Coronary artery (tissue), 2 donors: ENCODE measurements at regions not wholly inside any gene's neighbourhood (a gene's known extent, or its start where the extent isn't known, plus 50 kb on each side); places are given as distances from the start of the nearest gene placed in this dataset.

ENCODE experiments used
- DNase-seq: peaks from one replicate; pipeline ENCODE4 v3.0.0-alpha.2; 2017; ENCODE audit warnings: low spot score
- H3K27ac ChIP-seq, 2 donors: fragments of 200-600 bp; sonication (generic); one replicate each; pipeline ENCODE4 v1.5.1; 2016 to 2019
- H3K4me3 ChIP-seq: fragments of 200-600 bp; sonication (generic); 2 replicates; pipeline ENCODE4 v1.5.1; 2016; ENCODE audit warnings: mild to moderate bottlenecking, moderate library complexity
- TF ChIP-seq, protein P1 (sequence below): fragments of 200-600 bp; sonication (generic); IDR thresholded peaks from one replicate; pipeline ENCODE4 v1.5.1; 2019; ENCODE audit warnings: antibody characterized with exemption

DNA sequence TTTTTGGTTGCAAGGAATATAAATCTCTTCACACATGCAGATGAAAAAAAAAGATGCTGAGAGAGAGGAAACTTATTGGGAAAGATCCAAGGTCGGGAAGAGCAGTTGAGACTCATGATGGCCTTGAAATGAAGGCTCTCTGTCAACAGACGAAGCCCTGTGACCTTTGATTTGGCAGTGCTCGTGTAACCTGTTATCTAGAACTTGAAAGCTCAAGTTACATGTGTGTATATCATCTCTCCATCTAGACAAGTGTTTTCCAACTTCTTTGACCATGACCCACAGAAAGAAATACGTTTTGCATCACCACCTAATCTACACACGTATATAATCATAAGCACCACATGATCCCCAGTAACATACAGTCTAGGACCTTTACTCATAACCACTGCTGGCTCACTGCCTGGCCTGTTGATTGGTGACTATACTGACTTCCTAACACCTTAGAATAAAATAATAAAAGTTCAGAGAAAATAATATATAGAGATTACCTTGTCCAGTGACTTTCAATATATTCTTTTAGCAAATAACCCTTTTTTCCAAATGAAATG lies 319.0 kb upstream of the PKDCC start:
- TF ChIP-seq, protein P1, sequence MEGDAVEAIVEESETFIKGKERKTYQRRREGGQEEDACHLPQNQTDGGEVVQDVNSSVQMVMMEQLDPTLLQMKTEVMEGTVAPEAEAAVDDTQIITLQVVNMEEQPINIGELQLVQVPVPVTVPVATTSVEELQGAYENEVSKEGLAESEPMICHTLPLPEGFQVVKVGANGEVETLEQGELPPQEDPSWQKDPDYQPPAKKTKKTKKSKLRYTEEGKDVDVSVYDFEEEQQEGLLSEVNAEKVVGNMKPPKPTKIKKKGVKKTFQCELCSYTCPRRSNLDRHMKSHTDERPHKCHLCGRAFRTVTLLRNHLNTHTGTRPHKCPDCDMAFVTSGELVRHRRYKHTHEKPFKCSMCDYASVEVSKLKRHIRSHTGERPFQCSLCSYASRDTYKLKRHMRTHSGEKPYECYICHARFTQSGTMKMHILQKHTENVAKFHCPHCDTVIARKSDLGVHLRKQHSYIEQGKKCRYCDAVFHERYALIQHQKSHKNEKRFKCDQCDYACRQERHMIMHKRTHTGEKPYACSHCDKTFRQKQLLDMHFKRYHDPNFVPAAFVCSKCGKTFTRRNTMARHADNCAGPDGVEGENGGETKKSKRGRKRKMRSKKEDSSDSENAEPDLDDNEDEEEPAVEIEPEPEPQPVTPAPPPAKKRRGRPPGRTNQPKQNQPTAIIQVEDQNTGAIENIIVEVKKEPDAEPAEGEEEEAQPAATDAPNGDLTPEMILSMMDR = no peak
- DNase-seq = no peak
- no peak overlapping the region for H3K27ac ChIP-seq
- H3K4me3 ChIP-seq = no peak overlapping the region

DNA sequence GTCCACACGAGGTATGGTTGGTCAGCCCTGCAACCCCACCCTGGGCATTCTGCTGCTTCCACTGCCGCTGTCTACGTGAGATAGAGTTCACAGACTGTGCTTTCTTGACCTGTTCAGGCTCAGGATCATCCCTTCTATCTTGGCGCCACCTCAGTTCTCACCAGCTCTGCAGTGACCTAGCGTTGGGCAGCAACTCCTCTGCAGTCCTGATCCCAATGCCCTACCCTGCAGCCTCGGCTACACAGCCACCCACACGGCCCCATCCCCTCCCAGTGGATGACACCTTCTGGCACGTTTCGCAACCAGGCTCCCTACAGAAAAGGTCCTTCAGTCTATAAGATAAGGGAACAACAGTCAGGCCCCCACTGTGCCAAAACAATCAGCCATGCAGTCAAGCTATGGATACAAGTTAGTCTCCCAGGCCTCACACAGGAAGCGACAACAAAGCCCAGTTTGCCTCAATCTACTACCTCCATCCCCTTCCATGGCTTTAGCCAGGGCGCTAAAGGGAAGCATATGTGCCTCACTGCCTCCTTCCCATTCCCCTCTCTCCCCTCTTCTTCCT lies 317.9 kb upstream of the PKDCC start:
- no peak overlapping the region for H3K27ac ChIP-seq
- no peak overlapping the region for H3K4me3 ChIP-seq
- TF ChIP-seq, protein P1 = no peak
- DNase-seq = no peak

DNA sequence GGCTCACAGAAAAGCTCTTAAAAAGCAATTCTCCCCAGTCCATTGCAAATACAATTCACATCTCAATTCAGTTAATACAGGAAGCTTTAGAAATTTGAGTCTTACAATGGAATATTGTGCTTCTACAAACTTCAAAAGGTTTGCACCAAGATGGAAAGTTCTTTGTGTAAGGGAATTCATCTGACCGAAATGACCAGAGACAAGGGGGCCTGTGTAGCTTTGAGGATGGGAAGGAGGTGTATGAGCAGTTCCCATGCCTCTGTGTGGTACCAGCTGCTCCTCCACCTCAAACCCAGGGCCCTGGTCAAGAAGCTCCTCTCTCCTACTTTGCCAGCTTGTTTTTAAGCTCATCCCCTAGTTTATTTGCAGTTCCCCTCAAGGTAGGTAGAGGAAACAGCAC lies 312.8 kb upstream of the PKDCC start:
- TF ChIP-seq, protein P1 = no peak
- no peak for DNase-seq
- Histone ChIP-seq H3K27ac (no peak overlapping the region), H3K4me3 (no peak overlapping the region)

DNA sequence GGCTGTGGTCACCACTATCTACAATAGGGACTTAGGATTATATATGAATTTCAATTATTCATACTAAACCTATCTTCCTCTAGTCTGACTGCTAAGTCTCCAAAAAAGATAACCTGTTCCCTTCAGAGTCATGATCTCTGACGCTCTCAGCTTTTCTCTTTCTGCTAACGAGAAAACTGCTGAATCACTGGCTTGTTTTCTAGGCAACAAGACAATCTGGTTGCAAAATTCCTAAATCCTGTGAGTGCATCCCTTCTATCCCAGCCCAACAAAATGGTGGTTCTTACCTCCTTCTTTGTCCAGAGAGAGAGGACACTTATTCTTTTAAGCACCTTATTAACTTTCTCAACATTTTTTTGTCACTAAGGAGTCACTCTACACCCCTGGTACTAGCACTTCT lies 312.3 kb upstream of the PKDCC start:
- TF ChIP-seq, protein P1 = no peak
- DNase-seq = no peak
- Histone ChIP-seq H3K27ac (peak overlapping the region in 1 of 2 donors; percentile 38), H3K4me3 (no peak overlapping the region)

DNA sequence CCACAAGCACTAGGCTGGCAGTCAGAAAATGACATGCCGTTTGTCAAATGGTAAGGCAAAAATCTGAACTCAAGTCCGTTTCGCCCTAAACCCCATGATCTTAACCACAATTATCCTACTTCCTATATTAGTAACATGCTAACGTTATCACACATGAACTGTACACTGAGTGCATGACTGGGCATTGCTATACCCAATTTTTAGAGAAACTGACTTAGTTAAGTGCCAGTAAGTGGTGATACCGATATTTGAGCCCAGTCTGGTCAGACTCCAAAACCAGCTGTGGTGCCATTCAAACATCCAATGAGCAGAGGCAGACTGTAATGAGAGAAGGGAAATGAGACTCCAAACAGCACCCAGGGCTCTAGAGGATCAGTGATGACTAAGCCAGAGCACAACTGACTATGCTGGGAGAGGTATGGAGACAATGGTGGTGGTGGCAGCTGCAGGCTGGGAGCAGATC lies 311.7 kb upstream of the PKDCC start:
- no peak for DNase-seq
- Histone ChIP-seq H3K4me3 (no peak overlapping the region), H3K27ac (peak overlapping the region in 1 of 2 donors; percentile 38)
- TF ChIP-seq, protein P1 = no peak

DNA sequence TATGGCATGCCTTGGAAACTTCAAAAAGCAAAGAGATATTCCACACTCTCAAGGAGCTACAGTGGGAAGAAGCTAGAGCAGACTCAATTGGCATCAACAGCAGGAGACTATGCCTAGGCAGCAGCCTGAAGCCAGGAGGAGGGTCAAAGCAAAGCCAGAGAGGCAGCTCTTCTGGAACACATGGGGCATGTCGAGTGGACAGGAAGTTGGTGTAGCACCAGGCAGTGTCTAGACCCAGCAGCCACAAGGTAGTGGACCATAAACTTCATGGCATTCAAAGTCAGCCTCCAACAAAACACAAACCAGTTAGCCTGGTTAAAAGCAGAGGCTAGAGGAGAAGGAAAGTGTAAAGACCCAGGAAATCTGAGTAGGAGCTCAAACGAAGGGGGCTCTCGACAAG lies 311.2 kb upstream of the PKDCC start:
- no peak for DNase-seq
- peak overlapping the region in 1 of 2 donors; percentile 40 for H3K27ac ChIP-seq
- TF ChIP-seq, protein P1 = no peak

DNA sequence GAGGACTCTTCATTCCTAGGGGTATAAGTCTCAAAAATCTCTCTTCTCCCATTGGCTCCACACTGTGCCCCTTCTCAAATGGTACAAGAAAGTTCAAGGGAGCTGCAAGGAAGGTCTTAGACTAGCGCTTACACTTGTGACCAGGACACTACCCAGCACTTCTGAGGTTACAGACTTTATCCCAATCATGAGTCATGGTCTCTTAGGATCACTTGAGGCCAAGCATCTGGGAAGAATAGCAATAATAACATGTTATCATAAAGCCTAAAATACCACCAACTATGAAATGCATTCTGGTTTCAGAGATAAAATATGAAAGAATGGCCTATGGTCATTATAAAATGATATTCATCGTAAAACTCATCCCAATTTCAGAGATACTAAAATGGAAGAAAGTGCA lies 309.9 kb upstream of the PKDCC start:
- TF ChIP-seq, protein P1 = no peak
- no peak for DNase-seq
- Histone ChIP-seq H3K27ac (no peak overlapping the region), H3K4me3 (no peak overlapping the region)

More for the DNA sequence above, 311.2 kb upstream of the PKDCC start:
- H3K4me3 ChIP-seq = no peak overlapping the region
